ENCODE measurements at regions not wholly inside any gene's neighbourhood (a gene's known extent, or its start where the extent isn't known, plus 50 kb on each side); places are given as distances from the start of the nearest gene placed in this dataset.

- DNase-seq = no peak
Observed at GRCh38 chr13:76745261-76746200, 140.7 kb downstream of the KCTD12 start.

- no peak for DNase-seq
Observed at GRCh38 chr13:76741624-76742023, 144.6 kb downstream of the KCTD12 start.

- DNase-seq = no peak
Observed at GRCh38 chr13:76741046-76741445, 145.2 kb downstream of the KCTD12 start.

- DNase-seq = no peak
Observed at GRCh38 chr13:76738616-76739015, 147.6 kb downstream of the KCTD12 start.

- no peak for DNase-seq
Observed at GRCh38 chr13:76737526-76737925, 148.7 kb downstream of the KCTD12 start.

GRCh38 chr13:76735641-76736040 is 150.6 kb downstream of the KCTD12 start:
- DNase-seq = no peak

GRCh38 chr13:76733671-76734070 is 152.5 kb downstream of the KCTD12 start:
- DNase-seq = no peak

- no peak for DNase-seq
Observed at GRCh38 chr13:76732367-76732766, 153.8 kb downstream of the KCTD12 start.

- no peak for DNase-seq
Observed at GRCh38 chr13:76730220-76730619, 156.0 kb downstream of the KCTD12 start.

- no peak for DNase-seq
Observed at GRCh38 chr13:76729691-76730090, 156.5 kb downstream of the KCTD12 start.

- DNase-seq = no peak
Observed at GRCh38 chr13:76725896-76726295, 160.3 kb downstream of the KCTD12 start.

GRCh38 chr13:76725211-76725610 is 161.0 kb downstream of the KCTD12 start:
- no peak for DNase-seq

- DNase-seq = no peak
Observed at GRCh38 chr13:76724421-76724820, 161.8 kb downstream of the KCTD12 start.

- no peak for DNase-seq
Observed at GRCh38 chr13:76723551-76724232, 162.5 kb downstream of the KCTD12 start.

- no peak for DNase-seq
Observed at GRCh38 chr13:76722782-76723181, 163.4 kb downstream of the KCTD12 start.

- no peak for DNase-seq
Observed at GRCh38 chr13:76720821-76721220, 165.4 kb downstream of the KCTD12 start.

GRCh38 chr13:76720416-76720815 is 165.8 kb downstream of the KCTD12 start:
- no peak for DNase-seq

GRCh38 chr13:76719955-76720354 is 166.2 kb downstream of the KCTD12 start:
- no peak for DNase-seq

- DNase-seq = no peak
Observed at GRCh38 chr13:76717092-76717491, 169.1 kb downstream of the KCTD12 start.

- DNase-seq = no peak
Observed at GRCh38 chr13:76715621-76716020, 170.6 kb downstream of the KCTD12 start.

GRCh38 chr13:76715075-76715474 is 171.1 kb downstream of the KCTD12 start:
- no peak for DNase-seq

- no peak for DNase-seq
Observed at GRCh38 chr13:76713280-76713679, 172.9 kb downstream of the KCTD12 start.

- no peak for DNase-seq
Observed at GRCh38 chr13:76711550-76712182, 174.5 kb downstream of the KCTD12 start.

GRCh38 chr13:76709851-76710250 is 176.4 kb downstream of the KCTD12 start:
- DNase-seq = no peak
